ENCODE measurements at regions not wholly inside any gene's neighbourhood (a gene's known extent, or its start where the extent isn't known, plus 50 kb on each side); places are given as distances from the start of the nearest gene placed in this dataset.

GRCh38 chr13:54563286-54563685, 1534.7 kb downstream of the OLFM4 start:
- no peak for TF ChIP-seq CTCF (IDR thresholded peaks at IDR 0.05)
- no peak for TF ChIP-seq EZH2 (IDR thresholded peaks at IDR 0.05; ENCODE audit: borderline replicate concordance, insufficient read depth, low read depth, low read length, poor library complexity, severe bottlenecking)

Measured in B cell (primary cell).